Retinal pigment epithelial cell (primary cell): ENCODE measurements at regions not wholly inside any gene's neighbourhood (a gene's known extent, or its start where the extent isn't known, plus 50 kb on each side); places are given as distances from the start of the nearest gene placed in this dataset.
A peak's percentile ranks its signal among the peaks of the same experiment; 100 is the strongest.

Experiments used
- DNase-seq: peaks from one replicate; pipeline ENCODE4 v3.0.0-alpha.2; 2010; ENCODE audit warnings: low read depth
- H3K4me3 ChIP-seq: 2 replicates; pipeline ENCODE4 v1.5.1; 2011; ENCODE audit warnings: mild to moderate bottlenecking, low read length, control low read depth, moderate library complexity
- CTCF ChIP-seq: conservative IDR thresholded peaks from 2 replicates; pipeline ENCODE4 v1.5.1; 2011; ENCODE audit warnings: low read depth, low read length, control low read depth, inconsistent platforms

GRCh38 chr1:88175631-88176226 is 508.3 kb upstream of the PKN2 start:
- peak; percentile 59 for DNase-seq

GRCh38 chr1:88179943-88180342 is 504.1 kb upstream of the PKN2 start:
- TF ChIP-seq CTCF: no peak
- H3K4me3 ChIP-seq: no peak overlapping the region
- DNase-seq: no peak

More at GRCh38 chr1:88175631-88176226, 508.3 kb upstream of the PKN2 start:
- H3K4me3 ChIP-seq: no peak overlapping the region
- TF ChIP-seq CTCF: no peak

GRCh38 chr1:88180449-88181108 is 503.5 kb upstream of the PKN2 start:
- peak; percentile 100 for TF ChIP-seq CTCF
- peak; percentile 23 for DNase-seq
- H3K4me3 ChIP-seq: no peak overlapping the region

- TF ChIP-seq CTCF: no peak
Measured at GRCh38 chr1:88186911-88187310, 497.2 kb upstream of the PKN2 start.

GRCh38 chr1:88188038-88188437 is 496.0 kb upstream of the PKN2 start:
- no peak for DNase-seq
- no peak overlapping the region for H3K4me3 ChIP-seq
- no peak for TF ChIP-seq CTCF

More at GRCh38 chr1:88186911-88187310, 497.2 kb upstream of the PKN2 start:
- H3K4me3 ChIP-seq: no peak overlapping the region
- DNase-seq: no peak

- no peak overlapping the region for H3K4me3 ChIP-seq
- no peak for DNase-seq
- TF ChIP-seq CTCF: no peak
Measured at GRCh38 chr1:88189525-88189924, 494.5 kb upstream of the PKN2 start.

GRCh38 chr1:88191917-88192316 is 492.2 kb upstream of the PKN2 start:
- TF ChIP-seq CTCF: no peak
- DNase-seq: no peak
- no peak overlapping the region for H3K4me3 ChIP-seq
